ENCODE measurements at regions not wholly inside any gene's neighbourhood (a gene's known extent, or its start where the extent isn't known, plus 50 kb on each side); places are given as distances from the start of the nearest gene placed in this dataset.
"Not testable (repeated sequence)": the region's sequence is repeated elsewhere in the genome, so short reads cannot be mapped to it uniquely, and the experiment has no call there.

DNA sequence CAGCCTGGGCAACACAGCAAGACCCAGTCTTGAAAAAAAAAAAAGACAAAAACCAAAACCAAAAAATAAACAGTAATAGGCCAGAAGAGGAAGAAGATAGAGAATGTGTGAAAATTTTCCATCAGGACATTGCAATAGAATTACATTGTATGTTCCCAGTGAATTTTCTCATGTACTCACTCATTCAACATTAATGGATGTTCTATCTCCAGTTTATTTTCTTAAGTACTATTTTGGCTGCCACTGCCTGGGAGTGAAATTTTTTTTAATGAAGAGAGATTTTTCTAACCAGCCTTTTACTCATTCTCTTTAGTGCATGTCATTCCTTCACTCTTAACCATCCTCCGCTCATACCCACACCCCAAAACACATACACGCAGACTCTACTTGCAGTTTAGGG, 282.8 kb downstream of the ALDH8A1 start:
- peak; percentile 62 for DNase-seq

GRCh38 chr6:134666125-134666524, 283.8 kb downstream of the ALDH8A1 start:
- no peak for DNase-seq

DNA sequence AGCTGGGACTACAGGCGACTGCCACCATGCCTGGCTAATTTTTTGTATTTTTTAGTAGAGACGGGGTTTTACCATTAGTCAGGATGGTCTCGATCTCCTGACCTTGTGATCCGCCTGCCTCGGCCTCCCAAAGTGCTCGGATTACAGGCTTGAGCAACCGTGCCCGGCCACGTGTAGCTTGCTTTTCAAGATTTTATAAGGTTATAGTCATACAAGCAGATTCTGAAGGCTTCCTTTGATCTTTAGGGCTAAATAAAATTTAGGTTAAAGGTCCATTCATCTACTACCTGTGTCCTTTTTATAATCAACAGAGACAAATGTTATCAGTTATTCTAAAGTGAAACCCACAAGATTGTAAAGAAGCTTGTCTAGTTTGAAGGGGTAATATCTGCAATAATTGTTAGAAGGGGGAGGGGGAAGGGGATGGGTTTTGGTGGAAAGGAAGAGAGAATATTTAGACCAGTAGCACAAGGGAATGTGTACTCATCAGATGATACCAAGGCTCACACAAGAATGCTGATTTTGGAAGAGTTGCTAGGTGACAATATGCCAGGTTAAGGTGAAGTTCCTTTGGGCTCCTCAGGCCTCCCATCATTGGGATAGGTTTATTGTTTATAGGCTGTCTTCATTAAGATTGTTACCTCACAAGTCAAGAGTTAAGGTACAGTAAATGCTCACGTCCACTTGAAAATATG, 284.7 kb downstream of the ALDH8A1 start:
- no peak for DNase-seq

GRCh38 chr6:134663800-134664535, 285.9 kb downstream of the ALDH8A1 start:
- DNase-seq: peak; percentile 81

GRCh38 chr6:134663356-134663755, 286.5 kb downstream of the ALDH8A1 start:
- DNase-seq: no peak

DNA sequence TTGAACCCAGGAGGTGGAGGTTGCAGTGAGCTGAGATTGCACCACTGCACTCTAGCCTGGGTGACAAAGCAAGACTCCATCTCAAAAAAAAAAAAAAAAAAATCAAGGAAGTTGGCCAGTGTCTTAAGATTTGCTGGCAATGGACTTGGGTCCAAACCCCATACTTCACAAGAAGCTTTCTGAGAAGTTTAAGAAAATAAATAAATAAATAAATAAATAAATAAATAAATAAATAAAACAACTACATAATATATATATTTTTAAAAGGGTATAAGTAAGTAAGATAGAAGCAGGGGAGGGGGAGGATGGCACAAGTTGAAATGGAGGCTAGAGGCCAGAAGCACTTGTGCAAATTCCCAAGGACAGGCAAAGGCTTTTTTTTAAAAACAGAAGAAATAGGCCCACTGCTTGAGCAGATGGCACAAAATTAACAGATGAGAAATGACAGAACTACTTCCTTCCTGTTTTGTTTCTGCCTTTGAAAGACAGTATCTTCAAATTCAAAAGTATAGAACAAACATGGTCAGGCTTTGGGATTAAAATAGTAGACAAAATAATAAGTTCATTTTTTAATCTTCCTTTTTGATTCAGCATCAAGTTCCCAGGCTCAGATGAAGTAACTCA, 287.7 kb downstream of the ALDH8A1 start:
- DNase-seq: no peak

DNA sequence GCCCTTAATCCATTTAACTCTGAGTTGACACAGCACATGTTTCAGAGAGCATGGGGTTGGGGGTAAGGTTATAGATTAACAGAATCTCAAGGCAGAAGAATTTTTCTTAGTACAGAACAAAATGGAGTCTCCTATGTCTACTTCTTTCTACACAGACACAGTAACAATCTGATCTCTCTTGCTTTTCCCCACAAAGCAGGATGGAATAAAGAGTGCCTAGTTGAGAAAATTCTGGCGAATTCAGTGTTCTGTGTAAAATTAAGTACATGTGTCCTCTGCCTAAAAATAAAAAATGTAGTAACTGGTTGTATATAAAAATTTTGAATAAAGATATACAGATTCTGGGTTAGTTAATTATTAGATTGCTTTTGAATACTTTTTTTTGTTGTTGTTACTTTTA, 290.0 kb downstream of the ALDH8A1 start:
- DNase-seq: not testable (repeated sequence)

GRCh38 chr6:134658596-134658995, 291.3 kb downstream of the ALDH8A1 start:
- no peak for DNase-seq

- no peak for DNase-seq
Measured at GRCh38 chr6:134657751-134658527, 292.0 kb downstream of the ALDH8A1 start.

GRCh38 chr6:134657343-134657742, 292.6 kb downstream of the ALDH8A1 start:
- DNase-seq: no peak

DNA sequence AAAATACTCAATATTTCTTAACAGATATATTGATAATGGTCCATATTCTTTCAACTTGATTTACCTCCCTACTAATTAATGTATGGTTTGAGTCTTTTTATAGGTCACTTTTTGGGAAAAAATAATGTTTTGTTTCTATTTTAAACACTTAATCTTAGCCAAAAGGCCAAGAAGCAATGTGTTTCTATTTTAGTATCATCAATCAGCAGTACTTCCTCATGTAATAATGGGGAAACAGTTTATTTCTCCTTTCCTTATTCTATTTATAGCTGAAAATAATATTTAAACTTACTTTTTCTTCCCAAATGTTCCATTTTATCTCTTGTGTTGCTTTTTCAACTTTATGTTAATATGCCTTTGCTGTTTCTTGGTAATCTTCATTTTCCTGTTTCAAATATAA, 295.1 kb downstream of the ALDH8A1 start:
- no peak for DNase-seq

DNA sequence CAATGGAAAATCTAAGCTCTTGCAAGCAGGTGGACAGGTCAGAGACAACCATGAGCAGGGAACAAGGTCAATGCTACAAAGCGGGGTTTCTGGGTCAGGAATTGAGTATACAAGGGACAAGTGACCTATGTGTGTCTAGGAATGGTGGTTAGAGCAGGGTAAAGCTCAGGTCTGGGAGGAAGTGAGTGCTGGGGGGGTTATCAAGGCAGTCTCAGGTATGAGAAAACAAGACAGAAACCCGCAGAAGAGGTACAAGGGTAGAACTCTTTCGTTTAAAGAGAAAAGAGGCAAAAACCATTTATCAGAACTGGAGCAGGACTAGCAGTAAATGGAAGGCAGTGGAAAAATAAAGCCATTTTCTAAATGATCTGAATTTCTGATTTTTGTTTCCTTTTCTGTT, 298.4 kb downstream of the ALDH8A1 start:
- DNase-seq: no peak

GRCh38 chr6:134647861-134648260, 302.0 kb downstream of the ALDH8A1 start:
- peak; percentile 68 for DNase-seq

DNA sequence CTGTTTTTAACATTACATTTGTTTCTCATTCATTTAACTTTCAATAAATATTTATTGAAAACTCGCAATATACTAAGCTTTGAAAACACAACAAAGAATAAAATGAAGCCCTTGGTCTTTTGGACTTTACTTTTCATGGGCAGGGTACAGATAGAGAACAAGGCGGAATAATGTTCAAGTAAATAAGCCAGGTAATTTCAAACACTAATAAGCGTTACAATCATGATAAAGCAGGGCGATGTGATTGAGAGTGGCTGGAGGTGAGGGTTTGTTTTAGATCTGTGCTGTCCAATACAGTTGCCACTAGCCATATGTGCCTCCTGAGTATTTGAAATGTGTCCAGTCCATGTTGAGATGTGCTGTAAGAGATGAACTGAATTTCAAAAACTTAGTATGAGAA, 307.1 kb downstream of the ALDH8A1 start:
- no peak for DNase-seq

DNA sequence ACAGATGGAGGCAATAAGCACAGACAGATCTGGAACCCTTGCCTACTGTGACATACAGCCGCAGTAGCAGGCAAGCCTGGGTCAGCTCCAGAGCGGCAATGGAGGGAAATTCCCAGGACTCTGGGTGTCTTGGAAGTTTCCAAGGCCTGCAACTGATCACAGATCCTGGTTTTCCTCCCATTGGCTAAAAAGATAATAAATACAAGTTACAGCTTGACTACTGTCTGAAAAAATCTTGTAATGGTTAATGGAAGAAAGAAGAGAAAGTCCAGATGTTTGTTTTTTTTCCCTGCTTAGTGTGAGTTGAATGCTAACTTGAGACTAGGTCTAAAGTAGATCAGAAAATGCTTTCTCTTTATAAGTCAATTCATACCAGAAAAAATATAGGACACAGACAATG, 307.6 kb downstream of the ALDH8A1 start:
- no peak for DNase-seq

- DNase-seq: peak; percentile 92
Measured at GRCh38 chr6:134640975-134641429, 308.9 kb downstream of the ALDH8A1 start.

DNA sequence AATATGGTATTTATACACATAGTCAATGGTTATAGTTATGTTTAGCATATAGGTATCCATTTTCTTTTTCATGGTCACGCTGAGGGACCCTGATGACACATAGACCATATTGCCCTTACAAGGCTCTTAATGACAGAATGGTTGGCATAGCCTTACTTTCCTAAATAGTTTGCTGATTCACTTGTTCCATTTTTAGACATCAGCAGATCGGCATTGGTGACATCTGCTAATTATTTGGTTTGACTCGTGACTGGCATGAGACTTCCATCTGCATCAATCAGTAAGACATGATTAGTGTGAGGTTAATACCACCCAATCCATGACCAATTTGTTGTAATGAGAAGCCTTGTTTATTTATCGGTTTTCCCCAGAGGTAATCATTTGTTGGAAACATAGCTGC, 309.7 kb downstream of the ALDH8A1 start:
- DNase-seq: no peak

- no peak for DNase-seq
Measured at GRCh38 chr6:134637847-134638437, 312.0 kb downstream of the ALDH8A1 start.

GRCh38 chr6:134637282-134637681, 312.6 kb downstream of the ALDH8A1 start:
- DNase-seq: no peak

DNA sequence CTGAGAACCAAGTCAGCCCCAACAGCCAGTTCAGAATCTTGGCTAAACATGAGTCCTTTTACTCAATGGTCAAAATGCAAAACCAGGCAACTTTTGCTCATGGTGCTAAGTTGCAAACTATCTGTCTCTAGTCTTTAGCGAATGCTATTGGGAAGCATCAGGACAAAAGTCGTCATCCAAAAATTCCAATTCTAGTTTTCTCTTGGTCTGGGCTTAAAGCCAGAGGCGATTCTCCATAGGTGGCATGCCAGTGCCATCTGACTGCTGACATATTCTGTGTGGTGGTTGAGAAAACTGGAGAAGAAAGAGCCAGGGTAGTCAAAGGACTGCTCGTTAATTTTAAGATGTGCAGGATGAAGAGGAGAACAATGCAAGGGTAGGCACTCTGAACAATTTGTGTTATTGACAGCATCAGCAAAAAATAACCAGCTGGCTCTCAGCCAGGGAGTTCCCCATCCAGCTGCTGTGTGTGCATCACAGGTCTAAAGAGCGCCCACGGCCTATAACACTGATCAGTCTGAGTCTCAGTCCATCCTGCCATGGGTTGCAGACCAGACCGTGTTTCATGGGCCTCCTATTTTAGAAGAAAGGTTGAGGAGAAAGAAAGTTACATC, 313.6 kb downstream of the ALDH8A1 start:
- DNase-seq: no peak

DNA sequence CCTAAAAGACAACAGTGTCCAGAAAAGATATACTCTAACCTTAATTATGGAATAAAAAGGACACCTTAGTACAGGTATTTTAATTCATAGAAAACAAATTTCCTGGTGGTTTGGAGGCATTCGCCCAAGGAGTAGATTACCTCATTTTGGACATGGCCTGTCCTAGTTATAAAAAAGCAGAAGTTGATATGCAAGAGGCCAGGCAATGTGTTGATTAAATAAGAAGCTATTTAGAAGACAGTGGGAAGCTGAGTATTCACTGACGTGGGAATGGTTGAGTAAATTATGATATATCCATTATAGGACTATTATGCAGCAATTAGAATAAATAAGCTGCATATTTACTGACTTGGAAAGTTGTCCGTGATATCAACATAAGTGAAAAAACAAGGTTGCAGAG, 314.9 kb downstream of the ALDH8A1 start:
- DNase-seq: no peak

DNA sequence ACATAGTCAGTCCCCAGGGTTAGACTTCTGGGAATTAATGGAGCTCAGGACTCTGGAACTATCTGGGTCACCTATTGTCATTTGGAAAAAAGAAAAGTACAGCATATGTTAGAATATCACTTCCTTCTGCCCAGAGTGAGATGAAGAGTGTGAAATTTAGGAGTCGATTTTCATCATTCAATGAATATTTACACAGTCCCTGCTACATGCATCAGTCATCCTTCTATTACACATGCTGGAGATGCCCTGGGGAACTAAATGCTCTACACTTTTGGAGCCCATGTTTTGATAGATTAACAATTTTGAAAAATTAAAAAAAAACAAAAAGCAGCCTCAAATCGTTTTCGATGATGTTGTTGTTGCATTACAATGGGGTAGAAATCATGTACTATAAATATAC, 315.4 kb downstream of the ALDH8A1 start:
- peak; percentile 52 for DNase-seq

Measured in fibroblast of skin of back (primary cell).